ENCODE measurements at regions not wholly inside any gene's neighbourhood (a gene's known extent, or its start where the extent isn't known, plus 50 kb on each side); places are given as distances from the start of the nearest gene placed in this dataset.

DNA sequence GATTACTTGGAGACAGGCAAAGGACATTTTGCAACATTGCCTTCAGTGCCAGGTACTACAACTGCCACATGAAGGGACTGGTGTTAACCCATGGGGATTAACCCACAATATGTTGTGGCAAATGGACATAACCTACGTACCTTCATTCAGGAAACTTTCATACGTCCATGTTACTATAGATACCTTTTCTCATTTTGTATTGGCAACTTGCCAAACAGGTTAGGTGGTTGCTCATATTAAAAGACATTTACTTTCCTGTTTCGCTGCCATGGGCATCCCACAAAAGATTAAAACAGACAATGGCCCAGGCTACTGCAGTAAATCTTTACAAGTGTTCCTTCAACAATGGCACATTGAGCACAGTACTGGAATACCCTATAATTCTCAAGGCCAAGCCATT lies 925.3 kb downstream of the SLITRK6 start:
- TF ChIP-seq, protein P1, sequence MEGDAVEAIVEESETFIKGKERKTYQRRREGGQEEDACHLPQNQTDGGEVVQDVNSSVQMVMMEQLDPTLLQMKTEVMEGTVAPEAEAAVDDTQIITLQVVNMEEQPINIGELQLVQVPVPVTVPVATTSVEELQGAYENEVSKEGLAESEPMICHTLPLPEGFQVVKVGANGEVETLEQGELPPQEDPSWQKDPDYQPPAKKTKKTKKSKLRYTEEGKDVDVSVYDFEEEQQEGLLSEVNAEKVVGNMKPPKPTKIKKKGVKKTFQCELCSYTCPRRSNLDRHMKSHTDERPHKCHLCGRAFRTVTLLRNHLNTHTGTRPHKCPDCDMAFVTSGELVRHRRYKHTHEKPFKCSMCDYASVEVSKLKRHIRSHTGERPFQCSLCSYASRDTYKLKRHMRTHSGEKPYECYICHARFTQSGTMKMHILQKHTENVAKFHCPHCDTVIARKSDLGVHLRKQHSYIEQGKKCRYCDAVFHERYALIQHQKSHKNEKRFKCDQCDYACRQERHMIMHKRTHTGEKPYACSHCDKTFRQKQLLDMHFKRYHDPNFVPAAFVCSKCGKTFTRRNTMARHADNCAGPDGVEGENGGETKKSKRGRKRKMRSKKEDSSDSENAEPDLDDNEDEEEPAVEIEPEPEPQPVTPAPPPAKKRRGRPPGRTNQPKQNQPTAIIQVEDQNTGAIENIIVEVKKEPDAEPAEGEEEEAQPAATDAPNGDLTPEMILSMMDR (IDR thresholded peaks at IDR 0.05) = no peak
- no peak for TF ChIP-seq POLR2A (IDR thresholded peaks at IDR 0.05)

Data from esophagus squamous epithelium (tissue), 4 donors.